ENCODE measurements at regions not wholly inside any gene's neighbourhood (a gene's known extent, or its start where the extent isn't known, plus 50 kb on each side); places are given as distances from the start of the nearest gene placed in this dataset.

DNA sequence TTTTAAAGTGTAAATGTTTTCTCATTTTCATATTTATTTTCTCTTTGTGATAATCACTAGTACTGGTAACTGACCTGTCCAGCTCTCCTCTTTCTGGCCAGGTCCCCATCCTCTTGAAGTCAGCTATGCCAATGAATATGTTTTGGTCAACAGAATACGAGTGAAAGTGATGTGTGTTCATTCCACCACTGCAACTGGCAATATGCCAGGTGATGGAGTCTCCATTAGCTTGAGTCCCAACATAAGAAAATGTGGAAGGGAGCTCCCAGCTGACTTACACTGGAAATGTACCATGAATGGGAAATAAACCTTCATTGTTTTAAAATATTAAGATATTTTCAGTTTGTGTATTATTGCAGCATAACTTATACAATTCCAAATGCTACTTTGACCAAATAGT is 75.8 kb downstream of the CCDC34 start:
- TF ChIP-seq, protein P1, sequence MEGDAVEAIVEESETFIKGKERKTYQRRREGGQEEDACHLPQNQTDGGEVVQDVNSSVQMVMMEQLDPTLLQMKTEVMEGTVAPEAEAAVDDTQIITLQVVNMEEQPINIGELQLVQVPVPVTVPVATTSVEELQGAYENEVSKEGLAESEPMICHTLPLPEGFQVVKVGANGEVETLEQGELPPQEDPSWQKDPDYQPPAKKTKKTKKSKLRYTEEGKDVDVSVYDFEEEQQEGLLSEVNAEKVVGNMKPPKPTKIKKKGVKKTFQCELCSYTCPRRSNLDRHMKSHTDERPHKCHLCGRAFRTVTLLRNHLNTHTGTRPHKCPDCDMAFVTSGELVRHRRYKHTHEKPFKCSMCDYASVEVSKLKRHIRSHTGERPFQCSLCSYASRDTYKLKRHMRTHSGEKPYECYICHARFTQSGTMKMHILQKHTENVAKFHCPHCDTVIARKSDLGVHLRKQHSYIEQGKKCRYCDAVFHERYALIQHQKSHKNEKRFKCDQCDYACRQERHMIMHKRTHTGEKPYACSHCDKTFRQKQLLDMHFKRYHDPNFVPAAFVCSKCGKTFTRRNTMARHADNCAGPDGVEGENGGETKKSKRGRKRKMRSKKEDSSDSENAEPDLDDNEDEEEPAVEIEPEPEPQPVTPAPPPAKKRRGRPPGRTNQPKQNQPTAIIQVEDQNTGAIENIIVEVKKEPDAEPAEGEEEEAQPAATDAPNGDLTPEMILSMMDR (IDR thresholded peaks at IDR 0.05; ENCODE audit: low read depth, low read length): no peak
- H3K4me3 ChIP-seq (ENCODE audit: low read depth, low read length): no peak overlapping the region
- DNase-seq (ENCODE audit: low read depth, low spot score): no peak
- in situ Hi-C loops (cut with HindIII; ENCODE audit: low sequenced_read_pairs): no loop called here

DNA sequence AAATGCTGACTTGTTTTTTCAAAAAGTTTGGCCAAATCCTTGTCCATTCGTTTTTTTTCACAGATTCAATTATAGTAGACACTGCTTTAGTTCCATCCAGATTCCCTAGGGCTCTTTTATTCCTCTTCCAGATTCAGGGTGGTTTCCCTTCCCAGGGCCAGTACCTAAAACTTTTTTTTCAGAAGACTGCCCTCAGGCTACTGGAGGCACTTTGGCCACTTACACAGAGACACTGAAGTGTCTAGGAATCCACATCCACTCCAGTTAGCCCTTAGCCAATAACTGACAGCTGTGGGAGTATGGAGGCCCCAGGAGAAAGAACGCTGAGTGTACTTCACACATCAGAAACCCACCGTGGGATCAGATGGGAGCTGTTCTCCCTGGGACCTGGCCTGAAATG is 77.3 kb downstream of the CCDC34 start:
- in situ Hi-C loops (cut with HindIII; ENCODE audit: low sequenced_read_pairs): no loop called here
- H3K4me3 ChIP-seq (ENCODE audit: low read depth, low read length): no peak overlapping the region
- TF ChIP-seq, protein P1 (IDR thresholded peaks at IDR 0.05; ENCODE audit: low read depth, low read length): no peak
- no peak for DNase-seq (ENCODE audit: low read depth, low spot score)

DNA sequence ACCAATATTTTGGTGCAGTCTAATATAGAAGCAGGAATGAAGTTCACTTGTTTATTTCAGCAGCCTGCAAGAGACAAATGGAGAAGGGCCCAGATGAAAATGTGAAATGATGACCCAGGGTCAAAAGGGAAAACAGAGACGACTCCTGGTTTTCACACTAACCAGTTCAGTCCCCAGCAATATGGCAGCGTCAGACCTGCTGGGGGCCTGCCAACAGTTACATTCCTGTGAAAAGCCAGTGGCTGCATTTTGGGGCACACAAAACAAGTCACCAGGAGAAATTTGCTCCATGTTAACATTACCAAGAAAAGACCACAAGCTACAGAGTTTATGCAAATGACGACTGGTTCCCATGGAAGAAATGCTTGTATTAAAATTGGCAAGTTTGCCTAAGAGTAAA is 80.2 kb downstream of the CCDC34 start:
- in situ Hi-C loops (cut with HindIII; ENCODE audit: low sequenced_read_pairs): no loop called here
- peak; percentile 73 for DNase-seq (ENCODE audit: low read depth, low spot score)

DNA sequence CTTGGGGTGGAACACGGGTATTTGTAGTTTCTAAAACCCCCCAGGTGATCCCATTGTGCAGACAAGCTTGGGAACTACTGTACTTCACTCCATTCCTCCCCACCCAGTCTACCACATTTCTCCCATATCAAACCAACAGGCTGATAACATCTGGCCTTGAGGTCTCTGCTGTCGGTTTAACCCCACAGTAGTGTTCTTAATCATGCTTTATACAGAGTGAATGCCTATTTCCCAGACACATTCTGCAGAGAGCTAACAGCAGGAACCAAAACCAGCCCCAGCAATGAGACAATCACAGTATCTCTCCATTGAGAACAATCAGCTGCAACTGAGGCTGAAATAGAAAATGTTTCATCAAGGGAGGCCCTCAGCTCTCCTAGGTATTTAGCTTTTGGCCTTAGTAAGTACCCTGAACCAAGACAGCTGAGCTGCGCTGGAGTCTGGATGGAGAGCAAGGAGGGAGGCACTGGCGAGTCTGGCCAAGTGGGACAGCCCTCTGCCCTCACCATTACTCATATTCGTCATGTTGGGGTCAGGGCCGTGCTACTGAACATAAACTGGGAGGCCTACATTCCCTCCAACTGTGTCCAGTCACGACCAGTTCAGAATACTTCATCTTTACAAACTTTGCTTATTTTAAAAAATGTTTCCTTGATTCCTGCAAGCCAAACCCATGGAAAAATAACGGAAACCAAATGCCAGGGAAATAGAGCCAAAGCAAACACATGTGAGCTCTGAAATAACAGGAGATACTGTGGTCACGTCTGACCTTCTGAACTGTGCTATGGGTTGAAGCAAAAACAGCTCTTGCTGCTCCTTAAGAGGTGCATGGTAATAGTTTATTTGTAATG is 81.0 kb downstream of the CCDC34 start:
- no peak overlapping the region for H3K4me3 ChIP-seq (ENCODE audit: low read depth, low read length)
- in situ Hi-C loops (cut with HindIII; ENCODE audit: low sequenced_read_pairs): no loop called here
- peak; percentile 99 for DNase-seq (ENCODE audit: low read depth, low spot score)
- TF ChIP-seq, protein P1 (IDR thresholded peaks at IDR 0.05; ENCODE audit: low read depth, low read length): no peak

More for the DNA sequence above, 80.2 kb downstream of the CCDC34 start:
- no peak overlapping the region for H3K4me3 ChIP-seq (ENCODE audit: low read depth, low read length)
- TF ChIP-seq, protein P1 (IDR thresholded peaks at IDR 0.05; ENCODE audit: low read depth, low read length): no peak

DNA sequence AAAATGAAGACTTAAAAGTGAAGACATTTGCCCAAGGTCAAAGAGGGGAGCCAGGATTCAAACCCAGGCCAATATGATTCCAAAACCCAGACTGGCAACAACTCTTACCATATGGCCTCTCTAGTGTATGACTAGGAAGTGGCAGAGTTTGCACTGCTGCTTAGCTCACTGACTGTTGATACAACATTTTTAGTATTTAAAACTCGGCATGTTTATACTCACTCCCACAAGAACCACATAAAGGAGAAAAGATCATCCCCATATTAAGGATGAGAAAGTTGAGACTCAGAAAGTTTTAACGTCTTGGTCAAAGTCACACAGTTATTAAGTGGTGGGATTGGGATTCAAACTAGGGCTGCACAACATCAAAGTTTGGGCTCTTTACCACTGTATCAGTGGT is 81.7 kb downstream of the CCDC34 start:
- in situ Hi-C loops (cut with HindIII; ENCODE audit: low sequenced_read_pairs): no loop called here
- TF ChIP-seq, protein P1 (IDR thresholded peaks at IDR 0.05; ENCODE audit: low read depth, low read length): no peak
- H3K4me3 ChIP-seq (ENCODE audit: low read depth, low read length): no peak overlapping the region
- DNase-seq (ENCODE audit: low read depth, low spot score): no peak

DNA sequence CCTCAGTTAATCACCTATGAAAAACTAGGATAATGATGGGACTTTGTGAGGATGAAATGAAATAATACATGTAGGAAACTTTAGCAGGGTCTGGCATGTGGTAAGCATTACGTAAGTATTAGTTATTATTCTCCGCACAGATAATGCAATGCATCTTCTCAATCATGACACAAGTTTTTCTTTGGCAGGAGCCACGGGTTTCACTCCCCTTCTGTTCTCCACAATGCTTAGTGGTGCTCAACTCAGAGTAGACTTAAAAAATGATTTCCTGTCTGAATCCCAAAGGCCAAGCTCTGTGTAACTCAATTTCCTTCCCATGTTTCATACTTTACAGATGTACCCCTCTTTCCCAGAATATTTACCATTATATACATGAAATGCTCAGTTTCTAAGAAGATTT is 82.9 kb downstream of the CCDC34 start:
- TF ChIP-seq, protein P1 (IDR thresholded peaks at IDR 0.05; ENCODE audit: low read depth, low read length): no peak
- H3K4me3 ChIP-seq (ENCODE audit: low read depth, low read length): no peak overlapping the region
- in situ Hi-C loops (cut with HindIII; ENCODE audit: low sequenced_read_pairs): no loop called here
- DNase-seq (ENCODE audit: low read depth, low spot score): no peak
